HL-60 (cell line): ENCODE measurements at regions not wholly inside any gene's neighbourhood (a gene's known extent, or its start where the extent isn't known, plus 50 kb on each side); places are given as distances from the start of the nearest gene placed in this dataset.

Experiments used
- DNase-seq, 2 experiments: peaks; one replicate each; pipeline ENCODE4 v3.0.0-alpha.2; 2010 to 2020; ENCODE audit warnings: low read depth in 1 of 2, low spot score in 1 of 2
- H3K27ac ChIP-seq: fragments of 250-450 bp; sonication (Bioruptor Pico); replicated peaks from 2 replicates; pipeline ENCODE4 v1.5.1; 2020; ENCODE audit warnings: mild to moderate bottlenecking, moderate library complexity
- H3K27me3 ChIP-seq: fragments of 250-450 bp; sonication (Bioruptor Pico); 2 replicates; pipeline ENCODE4 v1.5.1; 2021; ENCODE audit warnings: mild to moderate bottlenecking, moderate library complexity; ENCODE audit not compliant: insufficient read depth, poor library complexity, severe bottlenecking
- H3K4me3 ChIP-seq: replicated peaks from 2 replicates; pipeline ENCODE4 v1.5.1; 2011; ENCODE audit warnings: mild to moderate bottlenecking, control low read depth, low read length; ENCODE audit not compliant: insufficient read depth
- GABPA ChIP-seq: IDR thresholded peaks from 2 replicates; pipeline ENCODE4 v1.6.1; 2012; ENCODE audit warnings: low read depth
- POLR2AphosphoS5 ChIP-seq: IDR thresholded peaks from 2 replicates; pipeline ENCODE4 v1.6.1; 2012; ENCODE audit warnings: low read depth
- SPI1 ChIP-seq: IDR thresholded peaks from 2 replicates; pipeline ENCODE4 v1.6.1; 2012; ENCODE audit warnings: low read depth, mild to moderate bottlenecking, borderline replicate concordance
- TF ChIP-seq, protein P1 (sequence below): IDR thresholded peaks from 2 replicates; pipeline ENCODE4 v1.6.1; 2012; ENCODE audit warnings: low read depth; ENCODE audit not compliant: insufficient replicate concordance
- TF ChIP-seq, protein P2 (sequence below): IDR thresholded peaks from one replicate; pipeline ENCODE4 v1.5.1; 2011; ENCODE audit warnings: low read length, control low read depth, inconsistent platforms; ENCODE audit not compliant: insufficient read depth

DNA sequence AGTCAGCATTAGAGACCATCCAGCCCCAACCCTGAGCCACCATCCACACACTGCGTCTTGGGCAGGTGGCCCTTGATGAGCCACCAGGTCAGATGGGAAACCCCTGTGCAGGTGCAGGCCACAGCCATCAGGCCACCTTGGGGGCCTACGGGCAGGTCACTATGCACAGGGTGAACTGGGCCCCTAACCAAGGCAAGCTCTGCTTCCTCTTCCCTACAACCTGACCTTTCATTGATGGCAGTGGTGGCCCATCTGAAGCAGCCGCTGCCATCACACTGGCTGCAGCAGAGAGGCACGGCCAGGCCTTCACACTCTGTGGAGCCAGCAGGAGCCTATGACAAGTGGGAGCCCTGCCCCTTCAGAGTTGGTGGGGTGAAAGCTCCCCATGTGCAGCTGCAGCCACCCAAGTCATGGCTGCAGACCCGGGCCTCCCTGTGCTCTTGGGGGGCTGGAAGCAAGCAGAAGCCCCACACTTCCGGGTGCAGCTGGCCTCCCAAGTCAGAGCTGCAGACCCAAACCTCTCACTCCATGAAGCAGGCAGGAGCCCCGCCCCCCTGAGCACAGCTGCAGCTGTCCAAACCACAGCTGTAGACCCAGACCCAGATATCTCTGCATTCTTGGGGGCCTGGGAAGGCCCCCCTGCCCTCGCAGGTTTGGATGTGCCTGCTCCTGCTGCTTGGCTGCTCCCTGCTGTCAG, 681.5 kb downstream of the MATN1 start:
- H3K4me3 ChIP-seq = no peak overlapping the region
- no peak overlapping the region for H3K27ac ChIP-seq
- DNase-seq = no peak
- TF ChIP-seq POLR2AphosphoS5 (no peak), GABPA (no peak), SPI1 (no peak)
- TF ChIP-seq, protein P1, sequence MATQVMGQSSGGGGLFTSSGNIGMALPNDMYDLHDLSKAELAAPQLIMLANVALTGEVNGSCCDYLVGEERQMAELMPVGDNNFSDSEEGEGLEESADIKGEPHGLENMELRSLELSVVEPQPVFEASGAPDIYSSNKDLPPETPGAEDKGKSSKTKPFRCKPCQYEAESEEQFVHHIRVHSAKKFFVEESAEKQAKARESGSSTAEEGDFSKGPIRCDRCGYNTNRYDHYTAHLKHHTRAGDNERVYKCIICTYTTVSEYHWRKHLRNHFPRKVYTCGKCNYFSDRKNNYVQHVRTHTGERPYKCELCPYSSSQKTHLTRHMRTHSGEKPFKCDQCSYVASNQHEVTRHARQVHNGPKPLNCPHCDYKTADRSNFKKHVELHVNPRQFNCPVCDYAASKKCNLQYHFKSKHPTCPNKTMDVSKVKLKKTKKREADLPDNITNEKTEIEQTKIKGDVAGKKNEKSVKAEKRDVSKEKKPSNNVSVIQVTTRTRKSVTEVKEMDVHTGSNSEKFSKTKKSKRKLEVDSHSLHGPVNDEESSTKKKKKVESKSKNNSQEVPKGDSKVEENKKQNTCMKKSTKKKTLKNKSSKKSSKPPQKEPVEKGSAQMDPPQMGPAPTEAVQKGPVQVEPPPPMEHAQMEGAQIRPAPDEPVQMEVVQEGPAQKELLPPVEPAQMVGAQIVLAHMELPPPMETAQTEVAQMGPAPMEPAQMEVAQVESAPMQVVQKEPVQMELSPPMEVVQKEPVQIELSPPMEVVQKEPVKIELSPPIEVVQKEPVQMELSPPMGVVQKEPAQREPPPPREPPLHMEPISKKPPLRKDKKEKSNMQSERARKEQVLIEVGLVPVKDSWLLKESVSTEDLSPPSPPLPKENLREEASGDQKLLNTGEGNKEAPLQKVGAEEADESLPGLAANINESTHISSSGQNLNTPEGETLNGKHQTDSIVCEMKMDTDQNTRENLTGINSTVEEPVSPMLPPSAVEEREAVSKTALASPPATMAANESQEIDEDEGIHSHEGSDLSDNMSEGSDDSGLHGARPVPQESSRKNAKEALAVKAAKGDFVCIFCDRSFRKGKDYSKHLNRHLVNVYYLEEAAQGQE = no peak
- TF ChIP-seq, protein P2, sequence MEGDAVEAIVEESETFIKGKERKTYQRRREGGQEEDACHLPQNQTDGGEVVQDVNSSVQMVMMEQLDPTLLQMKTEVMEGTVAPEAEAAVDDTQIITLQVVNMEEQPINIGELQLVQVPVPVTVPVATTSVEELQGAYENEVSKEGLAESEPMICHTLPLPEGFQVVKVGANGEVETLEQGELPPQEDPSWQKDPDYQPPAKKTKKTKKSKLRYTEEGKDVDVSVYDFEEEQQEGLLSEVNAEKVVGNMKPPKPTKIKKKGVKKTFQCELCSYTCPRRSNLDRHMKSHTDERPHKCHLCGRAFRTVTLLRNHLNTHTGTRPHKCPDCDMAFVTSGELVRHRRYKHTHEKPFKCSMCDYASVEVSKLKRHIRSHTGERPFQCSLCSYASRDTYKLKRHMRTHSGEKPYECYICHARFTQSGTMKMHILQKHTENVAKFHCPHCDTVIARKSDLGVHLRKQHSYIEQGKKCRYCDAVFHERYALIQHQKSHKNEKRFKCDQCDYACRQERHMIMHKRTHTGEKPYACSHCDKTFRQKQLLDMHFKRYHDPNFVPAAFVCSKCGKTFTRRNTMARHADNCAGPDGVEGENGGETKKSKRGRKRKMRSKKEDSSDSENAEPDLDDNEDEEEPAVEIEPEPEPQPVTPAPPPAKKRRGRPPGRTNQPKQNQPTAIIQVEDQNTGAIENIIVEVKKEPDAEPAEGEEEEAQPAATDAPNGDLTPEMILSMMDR = no peak
- H3K27me3 ChIP-seq = no peaks in the 10 kb centered on the region

DNA sequence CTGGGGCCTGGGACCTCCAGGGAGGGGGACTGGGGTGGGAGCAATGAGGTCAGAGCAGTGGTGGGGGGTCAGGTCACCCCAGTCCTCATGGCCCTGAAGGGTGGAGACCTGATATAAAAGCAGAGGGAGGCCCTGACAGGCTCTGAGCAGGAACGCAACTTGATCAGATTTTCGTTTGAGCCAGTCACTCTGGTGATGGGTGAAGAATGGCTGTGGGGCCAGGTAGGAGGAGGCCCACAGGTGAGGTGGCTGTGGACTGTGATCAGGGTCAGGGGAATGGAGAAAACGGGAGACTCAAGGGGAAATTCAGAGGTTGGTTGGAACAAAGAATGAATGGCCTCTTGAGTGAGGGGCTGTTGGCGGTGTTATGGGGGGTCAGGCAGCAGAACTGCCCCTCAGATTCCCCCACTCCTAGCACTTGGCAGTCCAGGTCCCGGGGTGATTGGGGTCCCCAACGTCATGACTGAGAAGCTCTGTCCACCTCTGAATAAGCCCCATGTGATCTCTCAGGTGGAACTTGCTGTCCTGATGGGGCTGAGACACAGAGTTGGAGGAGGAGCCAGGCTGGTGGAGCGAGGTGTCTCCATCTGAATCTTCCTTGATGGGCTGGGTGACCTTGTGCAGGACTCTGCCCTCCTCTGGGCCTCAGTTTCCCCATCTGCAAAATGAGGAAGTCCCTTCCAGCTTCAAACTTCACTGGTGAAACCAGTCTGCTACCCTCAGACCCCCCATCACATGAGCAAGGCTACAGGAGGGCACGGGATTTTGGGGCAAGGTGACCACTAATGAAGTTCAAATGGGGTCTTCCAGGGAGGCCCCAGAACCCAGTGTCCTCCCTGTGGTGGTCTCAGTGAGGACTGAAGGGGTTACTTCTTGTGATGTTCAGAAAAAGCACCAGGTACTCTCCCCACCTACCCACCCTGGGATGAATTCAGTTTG, 683.0 kb downstream of the MATN1 start:
- TF ChIP-seq, protein P2 = no peak
- TF ChIP-seq GABPA = no peak
- TF ChIP-seq SPI1 = no peak
- TF ChIP-seq, protein P1 = no peak
- TF ChIP-seq POLR2AphosphoS5 = no peak
- no peak for DNase-seq
- H3K4me3 ChIP-seq = no peak overlapping the region

DNA sequence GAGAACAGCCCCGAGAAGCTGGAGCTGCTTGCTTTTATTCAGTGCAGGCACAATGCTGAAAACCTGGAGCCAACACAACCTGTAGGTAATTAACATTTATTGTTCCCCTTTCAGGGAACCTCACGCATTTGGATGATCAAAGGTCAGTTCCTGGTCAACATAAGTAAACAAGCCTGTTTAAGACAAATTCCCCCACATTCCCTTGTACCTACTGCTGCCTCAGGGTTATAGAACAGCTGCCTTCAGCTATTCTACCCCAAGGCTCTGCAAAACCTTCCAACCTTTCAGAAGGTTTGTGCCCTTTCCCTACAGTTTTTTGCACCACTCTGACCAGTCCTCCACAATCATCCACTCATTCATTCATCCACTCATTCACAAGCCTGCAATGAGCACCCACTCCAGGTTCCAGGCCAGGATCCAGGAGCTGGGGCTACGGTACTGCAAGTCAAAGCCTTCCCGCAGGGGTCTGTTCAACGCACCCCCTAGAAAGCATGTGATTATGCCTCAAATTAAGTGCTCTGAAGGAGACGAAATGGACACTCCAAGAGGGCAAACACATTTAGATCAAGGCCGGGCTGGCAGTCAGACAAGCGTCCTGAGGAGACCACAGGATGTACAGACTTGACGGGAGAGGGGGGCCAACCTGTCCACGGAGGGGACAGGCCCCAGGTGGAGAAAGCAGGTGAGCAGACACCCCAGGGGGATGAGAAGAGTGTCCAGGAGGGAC, 683.9 kb downstream of the MATN1 start:
- Histone ChIP-seq H3K4me3 (no peak overlapping the region), H3K27me3 (no peaks in the 10 kb centered on the region), H3K27ac (no peak overlapping the region)
- no peak for DNase-seq
- TF ChIP-seq, protein P1 = no peak
- TF ChIP-seq, protein P2 = no peak
- no peak for TF ChIP-seq GABPA

More for the DNA sequence above, 683.0 kb downstream of the MATN1 start:
- H3K27me3 ChIP-seq = no peaks in the 10 kb centered on the region
- no peak overlapping the region for H3K27ac ChIP-seq
